ENCODE measurements at regions not wholly inside any gene's neighbourhood (a gene's known extent, or its start where the extent isn't known, plus 50 kb on each side); places are given as distances from the start of the nearest gene placed in this dataset.

DNA sequence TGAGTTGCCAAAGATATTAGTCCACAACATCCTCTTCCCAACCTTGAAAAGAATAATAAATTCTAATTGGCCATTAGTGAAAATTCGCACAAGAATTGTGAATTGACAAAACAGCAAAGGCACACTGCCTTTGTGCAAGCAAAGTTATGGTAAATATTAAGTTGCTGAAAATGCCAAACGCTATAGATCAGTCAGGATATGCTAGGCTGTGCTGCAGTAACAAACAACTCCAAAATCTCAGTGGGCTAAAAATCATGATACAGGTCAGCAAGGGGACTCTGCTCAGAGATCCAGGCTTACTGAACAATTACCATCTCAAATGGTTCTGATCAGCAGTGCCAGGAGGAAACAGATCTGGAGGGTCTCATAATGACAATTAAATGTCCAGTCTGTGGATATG, 238.0 kb upstream of the IGF1R start:
- no peak for TF ChIP-seq CTCF (IDR thresholded peaks at IDR 0.05; ENCODE audit: low read depth, low read length)
- no peak for TF ChIP-seq POLR2A (IDR thresholded peaks at IDR 0.05; ENCODE audit: extremely low read depth, insufficient read length)
- no peak for TF ChIP-seq MAX (IDR thresholded peaks at IDR 0.05; ENCODE audit: low read depth, low read length)
- TF ChIP-seq MYC (IDR thresholded peaks at IDR 0.05; ENCODE audit: low read depth, low read length) = no peak

Data from NB4 (cell line).